ENCODE measurements at regions not wholly inside any gene's neighbourhood (a gene's known extent, or its start where the extent isn't known, plus 50 kb on each side); places are given as distances from the start of the nearest gene placed in this dataset.
"Not testable (repeated sequence)": the region's sequence is repeated elsewhere in the genome, so short reads cannot be mapped to it uniquely, and the experiment has no call there.

GRCh38 chr5:167940911-167941310, 350.5 kb upstream of the WWC1 start:
- no peak for DNase-seq (ENCODE audit: low read depth)

GRCh38 chr5:167941556-167941955, 349.9 kb upstream of the WWC1 start:
- not testable (repeated sequence) for DNase-seq (ENCODE audit: low read depth)

- DNase-seq (ENCODE audit: low read depth): no peak
These were observed 348.1 kb upstream of the WWC1 start for GRCh38 chr5:167943343-167943742.

- no peak for DNase-seq (ENCODE audit: low read depth)
These were observed 347.2 kb upstream of the WWC1 start for GRCh38 chr5:167944121-167944852.

- DNase-seq (ENCODE audit: low read depth): no peak
These were observed 345.7 kb upstream of the WWC1 start for GRCh38 chr5:167945542-167946384.

GRCh38 chr5:167947306-167947705, 344.1 kb upstream of the WWC1 start:
- no peak for DNase-seq (ENCODE audit: low read depth)

- no peak for DNase-seq (ENCODE audit: low read depth)
These were observed 343.2 kb upstream of the WWC1 start for GRCh38 chr5:167948251-167948650.

GRCh38 chr5:167949435-167949834, 342.0 kb upstream of the WWC1 start:
- DNase-seq (ENCODE audit: low read depth): no peak

GRCh38 chr5:167950126-167950721, 341.2 kb upstream of the WWC1 start:
- DNase-seq (ENCODE audit: low read depth): no peak

GRCh38 chr5:167951116-167951515, 340.3 kb upstream of the WWC1 start:
- DNase-seq (ENCODE audit: low read depth): no peak

GRCh38 chr5:167952278-167952995, 339.0 kb upstream of the WWC1 start:
- DNase-seq (ENCODE audit: low read depth): no peak

- DNase-seq (ENCODE audit: low read depth): no peak
These were observed 338.2 kb upstream of the WWC1 start for GRCh38 chr5:167953151-167953798.

- no peak for DNase-seq (ENCODE audit: low read depth)
These were observed 329.7 kb upstream of the WWC1 start for GRCh38 chr5:167961731-167962130.

- no peak for DNase-seq (ENCODE audit: low read depth)
These were observed 326.9 kb upstream of the WWC1 start for GRCh38 chr5:167964529-167964928.

GRCh38 chr5:167965710-167966109, 325.7 kb upstream of the WWC1 start:
- DNase-seq (ENCODE audit: low read depth): no peak

GRCh38 chr5:167966979-167967378, 324.5 kb upstream of the WWC1 start:
- DNase-seq (ENCODE audit: low read depth): no peak

- no peak for DNase-seq (ENCODE audit: low read depth)
These were observed 323.8 kb upstream of the WWC1 start for GRCh38 chr5:167967494-167968177.

GRCh38 chr5:167968837-167969236, 322.6 kb upstream of the WWC1 start:
- no peak for DNase-seq (ENCODE audit: low read depth)

- DNase-seq (ENCODE audit: low read depth): no peak
These were observed 321.4 kb upstream of the WWC1 start for GRCh38 chr5:167969998-167970397.

GRCh38 chr5:167971706-167972105, 319.7 kb upstream of the WWC1 start:
- DNase-seq (ENCODE audit: low read depth): no peak

GRCh38 chr5:167973126-167973525, 318.3 kb upstream of the WWC1 start:
- DNase-seq (ENCODE audit: low read depth): no peak
